GM19043 (cell line): ENCODE measurements at regions not wholly inside any gene's neighbourhood (a gene's known extent, or its start where the extent isn't known, plus 50 kb on each side); places are given as distances from the start of the nearest gene placed in this dataset.
"Not testable (repeated sequence)": the region's sequence is repeated elsewhere in the genome, so short reads cannot be mapped to it uniquely, and the experiment has no call there.

Experiments used
- ATAC-seq: cut with Tn5 transposase; IDR thresholded peaks from one replicate; pipeline ENCODE4 v1.9.1; 2021; ENCODE audit warnings: low read depth; ENCODE audit not compliant: unreplicated experiment

DNA sequence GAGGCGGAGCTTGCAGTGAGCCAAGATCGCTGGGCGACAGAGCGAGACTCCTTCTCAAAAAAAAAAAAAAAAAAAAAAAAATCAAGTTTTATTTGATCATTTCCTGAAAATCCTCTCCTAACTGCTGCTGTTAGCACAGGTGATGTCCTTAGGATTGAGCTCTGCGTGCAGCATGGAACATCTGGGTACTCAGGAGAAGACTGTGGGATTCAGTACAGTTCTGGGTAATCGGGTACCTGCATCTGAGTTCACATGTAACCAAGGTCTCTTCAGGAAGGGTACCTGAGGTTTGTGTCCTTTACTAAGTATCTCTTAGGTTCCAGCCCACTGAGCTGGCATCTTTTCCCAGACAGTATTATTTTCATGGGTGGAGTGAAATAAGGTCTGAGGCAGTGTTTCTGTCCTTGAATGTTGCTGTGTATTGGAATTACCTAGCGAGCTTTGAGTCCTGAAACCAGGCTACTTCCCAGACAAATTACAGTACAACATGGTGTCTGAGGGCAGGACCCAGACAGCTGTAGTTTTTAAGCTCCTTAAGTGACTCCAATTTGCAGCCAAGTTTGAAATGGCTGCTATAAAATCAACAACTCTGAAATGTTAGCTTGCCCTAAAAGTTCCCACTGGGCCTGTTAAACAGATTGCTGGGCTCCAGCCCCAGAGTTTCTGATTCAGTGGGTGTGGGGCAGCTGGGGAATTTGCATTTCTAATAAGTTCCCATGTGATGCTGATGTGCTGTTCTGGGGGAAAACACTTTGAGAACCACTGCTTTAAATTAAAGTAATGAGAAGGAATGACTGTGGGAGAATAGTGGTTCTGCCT is 120.5 kb downstream of the PMAIP1 start:
- ATAC-seq: no peak

DNA sequence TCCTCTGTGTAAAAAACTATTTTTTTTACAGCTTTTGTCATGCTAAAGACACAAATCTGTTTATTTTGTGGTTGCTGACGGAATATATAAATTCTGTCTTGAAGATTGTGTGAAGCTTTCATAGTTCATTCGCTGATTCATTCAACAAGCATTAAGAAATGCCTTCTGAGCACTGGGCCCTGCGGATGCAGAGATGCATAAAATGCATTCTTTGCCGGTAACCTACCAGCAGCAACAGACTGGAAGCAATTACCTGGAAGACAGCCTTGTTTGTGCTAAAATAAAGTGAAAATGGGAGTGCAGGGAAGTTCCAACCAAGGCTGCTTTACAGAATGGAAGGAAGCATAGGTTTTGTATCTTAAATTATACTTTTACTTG is 119.7 kb downstream of the PMAIP1 start:
- no peak for ATAC-seq

- ATAC-seq: no peak
Observed at GRCh38 chr18:60018618-60019462, 119.0 kb downstream of the PMAIP1 start.

DNA sequence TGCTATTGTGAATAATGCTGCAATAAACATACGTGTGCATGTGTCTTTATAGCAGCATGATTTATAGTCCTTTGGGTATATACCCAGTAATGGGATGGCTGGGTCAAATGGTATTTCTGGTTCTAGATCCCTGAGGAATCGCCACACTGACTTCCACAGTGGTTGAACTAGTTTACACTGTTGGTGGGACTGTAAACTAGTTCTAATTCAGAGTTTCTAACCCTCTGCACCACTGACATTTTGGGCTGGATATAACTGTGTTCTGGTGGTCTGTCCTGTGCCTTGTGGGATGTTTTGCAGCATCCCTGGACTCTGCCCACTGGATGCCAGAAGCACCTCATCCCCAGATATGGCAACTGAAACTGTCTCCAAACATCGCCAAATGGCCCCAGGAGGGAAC is 118.3 kb downstream of the PMAIP1 start:
- ATAC-seq: not testable (repeated sequence)

DNA sequence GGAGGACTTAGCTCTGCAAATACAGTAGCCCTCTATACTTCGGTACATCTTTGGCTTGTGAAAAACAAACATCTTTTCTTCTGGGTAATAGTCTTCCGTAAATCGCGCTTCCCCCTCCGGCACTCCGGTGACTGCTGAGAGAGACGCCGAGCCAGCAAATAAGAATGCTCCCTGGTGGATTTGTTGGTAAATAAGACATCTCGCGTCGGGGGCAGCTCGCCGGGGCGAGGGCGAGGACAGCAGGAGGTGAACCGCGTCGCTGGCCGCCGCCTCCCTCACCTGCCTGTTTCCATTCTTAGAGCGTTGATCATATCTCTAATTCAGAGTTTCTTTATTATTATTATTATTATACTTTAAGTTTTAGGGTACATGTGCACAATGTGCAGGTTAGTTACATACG is 117.6 kb downstream of the PMAIP1 start:
- no peak for ATAC-seq

GRCh38 chr18:60015826-60016225 is 116.0 kb downstream of the PMAIP1 start:
- not testable (repeated sequence) for ATAC-seq

GRCh38 chr18:60013148-60013547 is 113.4 kb downstream of the PMAIP1 start:
- ATAC-seq: not testable (repeated sequence)

DNA sequence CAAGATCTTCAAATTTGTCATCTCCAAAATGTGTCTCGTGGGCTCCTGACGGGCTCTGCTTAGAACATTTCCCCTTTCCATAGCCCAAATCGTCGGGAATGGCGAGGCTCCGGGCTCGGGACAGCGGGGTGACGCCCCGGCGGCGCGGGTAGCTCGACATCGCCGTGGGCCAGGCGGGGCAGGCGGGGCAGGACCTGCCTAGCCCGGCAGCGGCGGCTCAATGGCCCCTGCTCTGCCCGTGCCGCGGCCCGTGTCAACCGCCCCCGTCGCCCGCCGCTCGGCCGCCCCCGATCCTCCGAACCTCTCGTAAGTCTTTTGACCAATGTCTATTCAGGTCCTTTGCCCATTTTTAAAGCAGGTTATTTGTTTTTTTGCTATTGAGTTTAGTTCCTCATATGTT is 111.2 kb downstream of the PMAIP1 start:
- ATAC-seq: no peak

- no peak for ATAC-seq
Observed at GRCh38 chr18:60010513-60010912, 110.7 kb downstream of the PMAIP1 start.

DNA sequence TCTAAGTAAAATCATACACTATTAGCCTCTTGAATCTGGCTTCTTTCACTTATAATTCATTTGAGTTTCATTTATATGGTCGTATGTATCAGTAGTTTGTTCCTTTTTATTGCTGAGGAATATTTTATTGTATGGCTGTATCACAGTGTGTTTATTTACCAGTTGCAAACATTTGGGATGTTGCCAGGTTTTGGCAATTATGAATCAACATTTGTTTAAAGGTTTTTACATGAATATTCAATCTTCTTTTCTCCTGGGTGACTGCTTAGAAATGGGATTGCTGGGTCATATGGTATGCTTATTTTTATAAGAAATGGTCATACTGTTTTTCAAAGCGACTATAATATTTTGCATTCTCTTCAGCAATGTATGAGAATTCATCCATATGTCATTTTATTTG is 107.9 kb downstream of the PMAIP1 start:
- ATAC-seq: no peak

- no peak for ATAC-seq
Observed at GRCh38 chr18:60003610-60004185, 103.9 kb downstream of the PMAIP1 start.

- peak; percentile 76 for ATAC-seq
Observed at GRCh38 chr18:59996370-59996966, 96.7 kb downstream of the PMAIP1 start.

GRCh38 chr18:59994357-59994756 is 94.6 kb downstream of the PMAIP1 start:
- ATAC-seq: peak; percentile 58

DNA sequence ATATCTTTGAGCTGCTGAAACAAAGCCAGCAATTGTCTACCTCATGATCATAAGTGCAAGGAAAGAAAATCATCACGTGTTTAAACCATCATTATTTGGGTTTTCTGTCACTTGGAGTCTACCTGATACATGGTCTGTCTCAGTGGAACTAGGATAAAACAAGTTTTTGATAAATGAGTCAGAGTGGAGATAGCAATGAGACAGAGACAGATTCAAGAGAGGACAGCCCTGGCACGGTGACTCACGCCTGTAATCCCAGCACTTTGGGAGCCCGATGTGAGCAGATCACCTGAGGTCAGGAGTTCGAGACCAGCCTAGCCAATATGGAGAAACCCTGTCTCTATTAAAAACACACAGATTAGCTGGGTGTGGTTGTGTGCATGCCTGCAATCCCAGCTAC is 93.8 kb downstream of the PMAIP1 start:
- no peak for ATAC-seq

- no peak for ATAC-seq
Observed at GRCh38 chr18:59990121-59990823, 90.5 kb downstream of the PMAIP1 start.

DNA sequence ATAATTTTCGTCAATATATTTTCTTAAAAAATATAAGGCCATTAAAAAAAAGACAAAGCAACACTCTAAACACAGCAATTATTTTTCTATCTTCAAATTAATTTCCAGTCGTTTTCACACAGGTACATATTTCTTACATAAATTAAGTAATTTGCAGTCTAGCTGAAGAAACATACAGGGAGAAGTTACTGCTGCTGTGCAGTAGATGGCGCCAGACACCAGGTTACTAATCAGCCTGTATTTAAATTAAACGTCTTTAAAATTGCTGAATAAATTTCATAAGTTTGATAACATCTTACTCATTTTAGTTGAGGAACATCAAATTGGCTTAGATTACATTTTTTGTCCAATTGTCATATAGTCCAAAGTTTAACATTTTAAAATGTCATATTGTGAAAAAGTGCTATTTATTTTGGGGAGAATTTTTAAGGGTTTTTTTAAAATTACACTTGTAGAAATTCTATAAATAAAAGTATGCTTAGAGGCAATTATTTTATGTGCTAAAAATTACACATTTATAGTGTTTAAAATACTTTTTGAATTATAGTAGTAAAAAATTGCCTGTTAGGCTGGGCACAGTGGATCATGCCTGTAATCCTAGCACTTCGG is 88.4 kb downstream of the PMAIP1 start:
- no peak for ATAC-seq

- ATAC-seq: no peak
Observed at GRCh38 chr18:59987102-59987501, 87.3 kb downstream of the PMAIP1 start.

GRCh38 chr18:59986139-59986538 is 86.3 kb downstream of the PMAIP1 start:
- ATAC-seq: no peak

DNA sequence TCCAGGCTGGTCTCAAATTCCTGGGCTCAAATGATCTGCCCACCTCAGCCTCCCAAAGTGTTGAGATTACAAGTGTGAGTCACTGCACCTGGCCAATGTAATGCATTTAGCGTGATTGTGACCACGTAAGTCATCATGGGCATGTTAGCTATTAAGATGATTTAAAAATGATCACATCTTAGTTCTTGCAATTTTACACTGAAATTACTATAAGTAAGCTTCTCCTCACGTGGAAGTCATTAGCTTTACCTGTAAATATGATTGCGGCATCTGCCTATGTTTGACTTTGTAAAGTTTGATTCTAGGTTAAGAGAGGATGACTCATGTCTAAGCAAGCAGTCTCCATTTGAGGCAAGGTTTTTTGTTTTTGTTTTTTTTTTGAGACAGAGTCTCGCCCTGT is 85.5 kb downstream of the PMAIP1 start:
- no peak for ATAC-seq

DNA sequence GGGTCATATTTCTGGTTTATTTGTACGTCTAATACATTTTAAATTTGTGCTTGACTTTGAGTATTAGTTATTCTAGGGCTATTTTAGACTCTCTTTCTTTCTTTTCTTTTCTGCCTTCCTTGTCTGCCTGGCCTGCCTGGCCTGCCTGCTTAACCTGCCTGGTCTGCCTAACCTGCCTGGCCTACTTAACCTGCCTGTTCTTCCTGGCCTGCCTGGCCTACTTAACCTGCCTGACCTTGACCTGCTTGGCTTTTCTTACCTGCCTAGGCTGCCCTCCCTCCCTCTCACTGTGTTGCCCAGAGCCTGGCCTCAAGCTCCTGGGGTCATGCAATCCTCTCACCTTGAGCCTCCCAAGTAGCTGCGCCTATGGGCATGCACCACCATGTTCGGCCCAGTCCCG is 83.7 kb downstream of the PMAIP1 start:
- ATAC-seq: no peak
